GM19043 (cell line): ENCODE measurements at regions not wholly inside any gene's neighbourhood (a gene's known extent, or its start where the extent isn't known, plus 50 kb on each side); places are given as distances from the start of the nearest gene placed in this dataset.
A peak's percentile ranks its signal among the peaks of the same experiment; 100 is the strongest.

Experiments used
- ATAC-seq: cut with Tn5 transposase; IDR thresholded peaks from one replicate; pipeline ENCODE4 v1.9.1; 2021; ENCODE audit warnings: low read depth; ENCODE audit not compliant: unreplicated experiment

GRCh38 chr11:110951037-110951949 is 239.1 kb upstream of the ARHGAP20 start:
- ATAC-seq = no peak

GRCh38 chr11:110948112-110948511 is 235.9 kb upstream of the ARHGAP20 start:
- no peak for ATAC-seq

- ATAC-seq = no peak
Measured at GRCh38 chr11:110947096-110947495, 234.9 kb upstream of the ARHGAP20 start.

- no peak for ATAC-seq
Measured at GRCh38 chr11:110939471-110939870, 227.2 kb upstream of the ARHGAP20 start.

- no peak for ATAC-seq
Measured at GRCh38 chr11:110935018-110935640, 222.9 kb upstream of the ARHGAP20 start.

- ATAC-seq = no peak
Measured at GRCh38 chr11:110929129-110929528, 216.9 kb upstream of the ARHGAP20 start.

GRCh38 chr11:110928391-110928790 is 216.2 kb upstream of the ARHGAP20 start:
- no peak for ATAC-seq

- ATAC-seq = no peak
Measured at GRCh38 chr11:110921742-110922521, 209.7 kb upstream of the ARHGAP20 start.

- ATAC-seq = peak; percentile 80
Measured at GRCh38 chr11:110919241-110919922, 207.1 kb upstream of the ARHGAP20 start.

- ATAC-seq = no peak
Measured at GRCh38 chr11:110918351-110918750, 206.1 kb upstream of the ARHGAP20 start.

- ATAC-seq = no peak
Measured at GRCh38 chr11:110912437-110912836, 200.2 kb upstream of the ARHGAP20 start.

- no peak for ATAC-seq
Measured at GRCh38 chr11:110910384-110910783, 198.1 kb upstream of the ARHGAP20 start.

- ATAC-seq = no peak
Measured at GRCh38 chr11:110909336-110909735, 197.1 kb upstream of the ARHGAP20 start.

GRCh38 chr11:110908401-110909105 is 196.3 kb upstream of the ARHGAP20 start:
- ATAC-seq = no peak

GRCh38 chr11:110907629-110908028 is 195.4 kb upstream of the ARHGAP20 start:
- ATAC-seq = peak; percentile 81

- no peak for ATAC-seq
Measured at GRCh38 chr11:110903830-110904229, 191.6 kb upstream of the ARHGAP20 start.

GRCh38 chr11:110903378-110903777 is 191.1 kb upstream of the ARHGAP20 start:
- no peak for ATAC-seq

GRCh38 chr11:110901441-110901840 is 189.2 kb upstream of the ARHGAP20 start:
- no peak for ATAC-seq

GRCh38 chr11:110900426-110900825 is 188.2 kb upstream of the ARHGAP20 start:
- ATAC-seq = no peak

GRCh38 chr11:110897035-110897434 is 184.8 kb upstream of the ARHGAP20 start:
- ATAC-seq = no peak
